ENCODE measurements at regions not wholly inside any gene's neighbourhood (a gene's known extent, or its start where the extent isn't known, plus 50 kb on each side); places are given as distances from the start of the nearest gene placed in this dataset.
"Not testable (repeated sequence)": the region's sequence is repeated elsewhere in the genome, so short reads cannot be mapped to it uniquely, and the experiment has no call there.

DNA sequence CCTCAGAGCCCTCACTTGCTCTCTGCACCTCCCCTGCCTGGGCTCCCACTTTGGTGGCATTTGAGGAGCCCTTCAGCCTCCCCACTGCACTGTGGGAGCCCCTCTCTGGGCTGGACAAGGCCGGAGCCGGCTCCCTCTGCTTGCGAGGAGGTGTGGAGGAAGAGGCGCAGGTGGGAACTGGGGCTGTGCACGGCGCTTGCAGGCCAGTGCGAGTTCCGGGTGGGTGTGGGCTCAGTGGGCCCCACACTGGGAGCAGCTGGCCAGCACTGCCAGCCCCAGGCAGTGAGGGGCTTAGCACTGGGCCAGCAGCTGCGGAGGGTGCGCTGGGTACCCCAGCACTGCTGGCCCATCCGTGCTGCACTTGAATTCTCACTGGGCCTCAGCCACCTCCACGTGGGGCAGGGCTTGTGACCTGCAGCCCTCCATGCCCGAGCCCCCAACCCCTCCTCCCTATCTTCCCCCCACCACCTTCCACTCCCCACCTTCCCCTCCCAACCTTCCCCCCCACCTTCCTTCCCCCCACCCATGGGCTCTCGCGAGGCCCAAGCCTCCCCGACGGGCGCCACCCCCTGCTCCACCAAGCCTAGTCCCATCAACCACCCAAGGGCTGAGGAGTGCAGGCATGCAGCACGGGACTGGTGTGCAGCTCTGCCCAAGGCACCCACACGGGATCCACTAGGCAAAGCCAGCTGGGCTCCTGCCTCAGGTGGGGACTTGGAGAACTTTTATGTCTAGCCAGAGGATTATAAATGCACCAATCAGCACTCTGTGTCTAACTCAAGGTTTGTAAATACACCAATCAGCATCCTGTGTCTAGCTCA, 113.5 kb upstream of the BEND4 start:
- DNase-seq (ENCODE audit: insufficient read length) (no peak), FAIRE-seq (no peak)
- TF ChIP-seq TAF1 (IDR thresholded peaks at IDR 0.05; ENCODE audit: borderline replicate concordance, low read depth, low read length) (no peak), POLR2AphosphoS5 (IDR thresholded peaks at IDR 0.05; ENCODE audit: low read depth, low read length) (no peak), POLR2A (IDR thresholded peaks at IDR 0.05; ENCODE audit: low read depth, low read length) (no peak)

DNA sequence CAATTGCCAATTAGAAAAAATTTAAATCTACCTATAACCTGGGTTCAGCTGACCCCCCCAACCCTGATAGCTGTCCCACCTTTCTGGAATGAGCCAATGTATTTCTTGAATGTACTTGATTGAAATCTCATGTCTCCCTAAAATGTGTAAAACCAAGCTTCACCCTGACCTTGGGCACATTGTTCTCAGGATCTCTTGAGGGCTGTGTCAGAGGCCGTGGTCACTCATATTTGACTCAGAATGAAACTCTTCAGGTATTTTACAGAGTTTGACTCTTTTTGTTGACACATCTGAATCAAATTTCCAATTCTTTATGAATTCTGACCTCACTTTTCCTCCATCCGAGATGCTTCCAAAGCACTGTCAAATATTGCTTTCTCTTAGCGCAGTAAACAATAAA, 115.3 kb upstream of the BEND4 start:
- DNase-seq (ENCODE audit: insufficient read length) (no peak), FAIRE-seq (no peak)
- TF ChIP-seq TAF1 (IDR thresholded peaks at IDR 0.05; ENCODE audit: borderline replicate concordance, low read depth, low read length) (no peak), POLR2A (IDR thresholded peaks at IDR 0.05; ENCODE audit: low read depth, low read length) (no peak), POLR2AphosphoS5 (IDR thresholded peaks at IDR 0.05; ENCODE audit: low read depth, low read length) (no peak)

DNA sequence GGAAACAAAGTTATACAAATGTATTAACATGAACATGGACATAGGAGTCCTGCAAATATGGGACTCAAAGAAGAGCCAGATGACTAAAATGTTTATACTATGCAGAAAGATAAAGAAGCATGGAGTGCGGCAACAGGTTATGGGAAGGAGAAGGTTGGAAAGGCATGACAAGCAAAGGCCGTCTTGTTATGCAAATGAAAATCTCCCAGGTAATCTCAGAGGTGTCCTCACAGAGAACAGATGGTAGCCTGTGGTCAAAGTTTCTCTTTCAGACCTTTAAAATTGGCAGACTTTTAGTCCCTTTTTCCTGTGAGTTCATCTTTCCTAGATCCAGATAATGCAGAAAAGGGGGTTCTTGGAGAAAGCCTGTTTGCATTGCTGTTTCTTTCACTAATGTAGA, 116.4 kb upstream of the BEND4 start:
- peak; percentile 9 for FAIRE-seq
- no peak for TF ChIP-seq TAF1 (IDR thresholded peaks at IDR 0.05; ENCODE audit: borderline replicate concordance, low read depth, low read length)
- TF ChIP-seq POLR2AphosphoS5 (IDR thresholded peaks at IDR 0.05; ENCODE audit: low read depth, low read length) = no peak
- TF ChIP-seq POLR2A (IDR thresholded peaks at IDR 0.05; ENCODE audit: low read depth, low read length) = no peak
- DNase-seq (ENCODE audit: insufficient read length) = no peak

DNA sequence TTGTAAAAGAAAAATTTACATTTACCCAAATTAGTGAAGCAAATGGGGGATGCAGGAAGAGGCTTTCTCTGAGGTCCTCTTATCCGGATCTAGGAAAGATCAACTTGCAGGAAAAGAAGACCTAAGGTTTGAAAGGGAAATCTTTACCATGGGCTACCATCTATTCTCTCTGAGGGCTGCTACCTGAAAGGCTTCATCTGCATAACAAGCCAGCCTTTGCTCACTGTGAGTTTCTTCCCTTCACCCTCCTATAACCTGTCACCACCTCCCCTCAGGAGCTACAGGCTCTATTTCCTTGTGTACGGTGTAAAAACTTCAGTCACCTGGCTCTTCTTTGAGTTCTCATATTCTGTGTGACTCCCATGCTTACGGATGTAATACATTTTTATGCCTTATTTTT, 118.6 kb upstream of the BEND4 start:
- FAIRE-seq (no peak), DNase-seq (ENCODE audit: insufficient read length) (no peak)
- TF ChIP-seq POLR2AphosphoS5 (IDR thresholded peaks at IDR 0.05; ENCODE audit: low read depth, low read length) (no peak), POLR2A (IDR thresholded peaks at IDR 0.05; ENCODE audit: low read depth, low read length) (no peak), TAF1 (IDR thresholded peaks at IDR 0.05; ENCODE audit: borderline replicate concordance, low read depth, low read length) (no peak)

DNA sequence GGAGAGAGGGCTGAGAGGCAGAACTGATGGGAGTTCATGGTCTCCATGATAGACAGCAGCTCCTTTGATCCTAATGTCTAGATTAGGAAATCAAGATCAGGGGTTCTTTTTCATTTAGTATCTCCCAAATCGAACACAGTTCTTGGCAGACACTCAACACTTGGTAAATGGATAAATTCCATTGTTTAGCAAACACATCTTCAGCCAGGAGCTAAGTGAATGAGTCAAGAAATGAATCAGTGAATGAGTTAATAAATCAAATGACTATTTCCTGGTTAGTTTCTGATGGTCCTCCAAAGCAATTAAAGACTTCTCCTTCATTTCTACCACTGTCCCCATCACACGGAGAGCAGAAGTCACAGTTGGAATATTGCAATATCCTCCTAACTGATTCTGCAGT, 120.0 kb upstream of the SHISA3 start:
- DNase-seq (ENCODE audit: insufficient read length) (no peak), FAIRE-seq (peak; percentile 64)
- no peak for TF ChIP-seq TAF1 (IDR thresholded peaks at IDR 0.05; ENCODE audit: borderline replicate concordance, low read depth, low read length)

DNA sequence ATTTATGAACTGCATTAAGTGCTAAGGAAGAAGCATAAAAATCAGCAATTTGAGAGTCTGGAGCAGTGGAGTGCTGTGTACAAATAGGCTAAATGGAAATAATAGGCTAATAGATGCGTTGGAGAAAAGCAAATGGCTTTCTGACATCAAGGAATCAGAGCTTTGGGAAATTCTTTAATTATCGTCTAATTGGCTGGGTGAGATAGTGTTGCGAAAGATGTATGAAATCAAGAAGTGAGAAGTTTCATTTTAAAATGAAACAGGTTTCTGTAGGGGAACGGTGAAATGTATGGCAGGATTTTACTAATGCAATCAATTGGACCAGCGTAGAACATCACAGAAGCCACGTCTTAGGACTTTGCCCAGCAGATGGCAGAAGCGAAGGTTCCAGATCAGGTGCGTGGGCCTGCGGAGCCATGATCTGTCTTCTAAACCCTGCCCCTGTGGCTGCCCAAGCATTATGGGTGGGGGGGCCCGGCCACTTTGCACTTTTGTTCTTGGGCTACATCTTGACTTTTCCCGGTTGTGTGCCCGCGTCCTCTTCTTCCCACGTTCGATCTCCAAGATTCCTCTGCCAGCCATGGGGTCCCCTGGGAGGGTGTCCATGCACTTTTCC, 118.5 kb upstream of the SHISA3 start:
- FAIRE-seq = peak; percentile 85
- no peak for TF ChIP-seq TAF1 (IDR thresholded peaks at IDR 0.05; ENCODE audit: borderline replicate concordance, low read depth, low read length)
- no peak for DNase-seq (ENCODE audit: insufficient read length)

DNA sequence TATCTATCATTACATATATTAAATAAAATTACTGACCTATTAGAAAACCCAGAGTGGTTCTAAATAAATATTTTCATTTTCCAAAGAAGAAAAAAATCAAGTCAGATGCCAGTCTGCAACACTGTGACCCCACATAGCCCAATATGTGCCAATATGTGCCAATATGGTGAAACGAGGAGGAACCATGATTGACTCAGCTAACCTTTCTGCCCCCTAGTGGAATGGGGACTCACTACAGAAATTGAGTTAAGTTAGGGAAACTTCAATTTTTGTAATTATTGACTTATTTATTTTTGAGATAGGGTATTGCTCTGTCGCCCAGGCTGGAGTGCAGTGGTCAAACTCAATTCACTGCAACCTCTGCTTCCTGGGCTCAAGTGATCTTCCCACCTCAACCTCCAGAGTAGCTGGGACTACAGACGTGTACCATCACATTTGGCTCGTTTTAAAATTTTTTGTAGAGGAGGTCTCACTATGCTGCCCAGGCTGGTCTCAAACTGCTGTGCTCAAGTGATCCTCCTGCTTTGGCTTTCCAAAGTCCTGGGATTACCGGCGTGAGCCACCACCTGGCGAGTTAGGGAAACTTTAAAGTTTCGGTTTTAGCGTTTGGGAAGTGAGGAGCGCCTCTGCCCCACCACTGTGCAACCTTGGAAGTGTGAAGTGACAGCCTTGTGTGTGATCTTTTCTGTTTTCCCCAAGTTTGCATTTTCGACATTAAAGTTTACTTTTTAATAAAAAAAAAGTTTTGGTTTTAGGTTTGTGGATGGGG, 116.8 kb upstream of the SHISA3 start:
- FAIRE-seq = peak; percentile 74
- DNase-seq (ENCODE audit: insufficient read length) = no peak
- TF ChIP-seq POLR2A (IDR thresholded peaks at IDR 0.05; ENCODE audit: low read depth, low read length) (no peak), TAF1 (IDR thresholded peaks at IDR 0.05; ENCODE audit: borderline replicate concordance, low read depth, low read length) (no peak), POLR2AphosphoS5 (IDR thresholded peaks at IDR 0.05; ENCODE audit: low read depth, low read length) (no peak)

DNA sequence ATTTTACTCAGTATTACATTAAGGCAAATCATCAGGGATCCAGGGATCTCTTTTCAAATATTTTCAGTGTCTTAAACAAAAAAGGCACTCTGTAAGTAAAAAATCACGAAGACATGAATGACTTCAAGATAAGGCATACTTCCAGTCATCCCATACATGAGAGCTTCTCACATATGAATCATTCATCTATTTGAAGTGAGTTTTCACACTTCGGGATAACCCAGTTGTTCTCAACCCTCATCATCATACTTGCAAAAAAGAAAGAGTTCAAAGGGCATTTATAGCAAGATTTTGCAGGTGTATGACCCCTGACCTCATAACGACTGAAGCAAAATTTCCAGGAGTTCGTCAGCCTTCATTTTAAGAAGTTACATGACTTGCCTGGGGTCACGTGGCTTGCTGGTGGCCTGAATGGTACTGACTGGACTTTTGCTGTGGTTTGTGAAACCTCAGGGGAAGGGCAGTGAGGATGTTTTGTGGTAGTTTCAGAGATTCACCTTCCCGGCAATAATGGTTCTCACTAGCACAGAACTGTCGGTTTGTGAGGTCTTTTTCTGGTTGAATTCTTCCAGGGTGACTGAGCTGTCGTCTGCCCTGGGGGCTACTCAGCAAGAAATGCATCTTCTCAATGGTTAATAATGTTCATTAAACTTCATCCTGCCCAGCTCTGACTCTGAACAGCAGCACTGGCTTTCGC, 115.8 kb upstream of the SHISA3 start:
- no peak for TF ChIP-seq POLR2A (IDR thresholded peaks at IDR 0.05; ENCODE audit: low read depth, low read length)
- no peak for TF ChIP-seq POLR2AphosphoS5 (IDR thresholded peaks at IDR 0.05; ENCODE audit: low read depth, low read length)
- TF ChIP-seq TAF1 (IDR thresholded peaks at IDR 0.05; ENCODE audit: borderline replicate concordance, low read depth, low read length) = no peak
- FAIRE-seq (peak; percentile 91), DNase-seq (ENCODE audit: insufficient read length) (no peak)

DNA sequence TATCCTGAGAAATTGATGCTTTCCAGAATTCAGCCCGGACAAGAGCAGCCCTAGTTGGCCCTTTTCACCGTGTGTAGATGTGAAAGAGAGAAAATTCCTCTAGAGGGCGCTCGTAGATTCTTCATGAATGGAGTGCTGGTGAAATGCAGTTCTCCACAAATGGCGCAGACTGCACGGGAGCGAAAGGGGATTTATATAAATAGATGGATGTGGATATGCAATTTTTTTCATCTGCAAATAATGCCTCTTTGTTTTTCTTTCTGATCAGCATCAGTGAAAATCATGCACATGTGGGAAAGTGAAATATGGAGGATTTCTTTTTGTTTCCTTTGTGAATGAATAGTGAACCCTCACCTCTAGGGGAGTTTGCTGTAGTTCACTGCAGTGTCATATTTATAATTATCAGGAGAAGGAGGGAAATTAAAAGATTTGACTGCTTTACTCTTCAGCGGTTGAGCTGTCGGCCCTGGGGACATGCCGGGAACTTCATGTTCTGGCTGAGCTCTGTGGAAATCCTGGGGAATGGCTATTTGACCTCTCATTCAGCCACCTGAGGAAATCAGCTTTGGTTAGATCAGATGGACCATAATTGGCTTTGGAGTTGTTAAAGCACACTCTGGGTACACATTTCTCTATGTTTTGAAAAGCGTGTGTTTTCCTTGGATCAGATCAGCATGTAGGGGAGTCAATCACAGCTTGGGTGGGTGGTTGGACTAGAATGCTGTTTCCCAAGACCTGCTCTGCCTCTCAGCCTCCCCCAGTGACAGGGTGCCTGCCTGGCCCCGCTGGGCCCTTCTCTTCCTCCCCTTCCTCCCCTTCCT, 115.0 kb upstream of the SHISA3 start:
- peak; percentile 48 for DNase-seq (ENCODE audit: insufficient read length)
- TF ChIP-seq POLR2AphosphoS5 (IDR thresholded peaks at IDR 0.05; ENCODE audit: low read depth, low read length) = no peak
- peak; percentile 58 for FAIRE-seq

DNA sequence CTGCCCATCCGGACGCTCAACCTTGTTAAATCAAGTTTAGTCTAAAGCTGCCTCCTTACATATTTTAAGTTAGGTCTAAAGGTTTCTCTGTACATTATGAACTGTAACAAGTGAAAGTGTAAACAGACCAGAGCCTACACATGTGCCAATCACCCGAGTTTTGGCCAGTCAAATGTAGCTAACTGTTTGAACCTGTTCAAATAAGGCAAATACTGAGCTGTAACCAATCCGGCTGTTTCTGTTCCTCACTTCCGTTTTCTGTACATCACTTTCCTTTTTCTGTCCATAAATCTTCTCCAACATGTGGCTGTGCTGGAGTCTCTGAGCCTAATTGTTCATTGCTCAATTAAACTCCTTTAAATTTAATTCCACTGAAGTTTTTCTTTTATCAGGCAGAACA, 113.3 kb upstream of the SHISA3 start:
- TF ChIP-seq POLR2AphosphoS5 (IDR thresholded peaks at IDR 0.05; ENCODE audit: low read depth, low read length) (no peak), POLR2A (IDR thresholded peaks at IDR 0.05; ENCODE audit: low read depth, low read length) (no peak), TAF1 (IDR thresholded peaks at IDR 0.05; ENCODE audit: borderline replicate concordance, low read depth, low read length) (no peak)
- peak; percentile 84 for FAIRE-seq
- no peak for DNase-seq (ENCODE audit: insufficient read length)

DNA sequence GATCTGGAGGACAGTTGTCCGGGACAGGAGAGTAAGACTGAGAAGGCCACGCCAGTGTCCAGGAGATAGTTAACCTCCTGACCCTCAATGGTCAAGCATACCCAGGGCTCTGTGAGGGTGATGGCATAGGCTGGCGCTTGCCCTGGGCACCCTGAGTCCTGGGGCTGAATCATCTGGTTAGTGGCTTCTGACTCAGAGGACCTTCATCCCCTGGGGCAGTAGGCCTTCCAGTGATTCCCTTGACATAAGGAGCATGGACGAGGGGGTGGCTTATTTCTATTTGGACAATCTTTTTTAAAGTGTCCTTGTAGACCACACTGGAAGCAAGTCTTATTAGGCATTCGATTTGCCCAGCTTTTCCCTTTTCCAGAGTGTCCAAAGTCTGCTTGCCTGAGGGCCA, 108.4 kb upstream of the SHISA3 start:
- FAIRE-seq; DNase-seq (ENCODE audit: insufficient read length): not testable (repeated sequence)

DNA sequence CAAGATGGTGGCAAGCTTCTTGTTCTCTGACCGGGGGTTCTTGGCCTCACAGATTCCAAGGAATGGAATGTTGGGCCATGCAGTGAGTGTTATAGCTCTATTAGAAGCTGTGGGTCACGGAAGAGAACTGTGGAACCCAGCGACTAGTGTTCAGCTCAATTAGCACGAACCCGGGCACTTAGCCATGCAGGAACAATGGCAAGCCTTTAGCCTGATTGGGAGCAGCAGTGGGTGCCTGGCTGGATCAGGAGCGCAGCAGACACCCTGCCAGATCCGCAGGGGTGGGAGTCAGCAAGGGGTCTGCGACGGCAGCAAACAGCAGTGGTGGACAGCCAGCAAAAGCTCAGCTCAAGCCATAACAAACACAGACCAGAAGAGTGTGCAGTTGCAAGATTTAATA, 105.1 kb upstream of the SHISA3 start:
- not testable (repeated sequence) for FAIRE-seq; DNase-seq (ENCODE audit: insufficient read length)

Measured in GM12892 (cell line).